ENCODE measurements at regions not wholly inside any gene's neighbourhood (a gene's known extent, or its start where the extent isn't known, plus 50 kb on each side); places are given as distances from the start of the nearest gene placed in this dataset.

DNA sequence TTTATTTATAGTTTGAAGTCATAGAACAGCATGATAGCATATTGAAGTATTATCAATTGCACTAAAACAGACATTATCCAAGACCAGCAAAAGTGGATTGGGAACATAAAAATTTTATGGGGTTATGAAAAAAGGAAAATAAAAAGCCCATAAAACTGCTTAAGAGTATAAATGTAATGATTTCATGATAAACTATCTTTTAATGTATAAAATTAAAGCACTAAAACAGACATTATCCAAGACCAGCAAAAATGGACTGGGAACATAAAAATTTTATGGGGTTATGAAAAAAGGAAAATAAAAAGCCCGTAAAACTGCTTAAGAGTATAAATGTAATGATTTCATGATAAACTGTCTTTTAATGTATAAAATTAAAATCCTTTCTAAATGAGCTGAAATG is 119.0 kb upstream of the DAPK1 start:
- Histone ChIP-seq H3K36me3 (no peaks in the 10 kb centered on the region), H3K27ac (no peak overlapping the region), H3K9me3 (no peaks in the 10 kb centered on the region), H3K4me3 (no peak overlapping the region), H3K4me1 (peaks cover 0 to 11% (median 0%) of the 10 kb centered on the region in 9 donors), H3K27me3 (no peaks in the 10 kb centered on the region)
- WGBS, 2 donors, result 94 to 96% methylated on average over 1 of the region's 1 CpG
- DNase-seq, result no peak
- ATAC-seq, result no peak
- intact Hi-C loops (cut with DNase I), result no loop called here
- TF ChIP-seq, protein P1, sequence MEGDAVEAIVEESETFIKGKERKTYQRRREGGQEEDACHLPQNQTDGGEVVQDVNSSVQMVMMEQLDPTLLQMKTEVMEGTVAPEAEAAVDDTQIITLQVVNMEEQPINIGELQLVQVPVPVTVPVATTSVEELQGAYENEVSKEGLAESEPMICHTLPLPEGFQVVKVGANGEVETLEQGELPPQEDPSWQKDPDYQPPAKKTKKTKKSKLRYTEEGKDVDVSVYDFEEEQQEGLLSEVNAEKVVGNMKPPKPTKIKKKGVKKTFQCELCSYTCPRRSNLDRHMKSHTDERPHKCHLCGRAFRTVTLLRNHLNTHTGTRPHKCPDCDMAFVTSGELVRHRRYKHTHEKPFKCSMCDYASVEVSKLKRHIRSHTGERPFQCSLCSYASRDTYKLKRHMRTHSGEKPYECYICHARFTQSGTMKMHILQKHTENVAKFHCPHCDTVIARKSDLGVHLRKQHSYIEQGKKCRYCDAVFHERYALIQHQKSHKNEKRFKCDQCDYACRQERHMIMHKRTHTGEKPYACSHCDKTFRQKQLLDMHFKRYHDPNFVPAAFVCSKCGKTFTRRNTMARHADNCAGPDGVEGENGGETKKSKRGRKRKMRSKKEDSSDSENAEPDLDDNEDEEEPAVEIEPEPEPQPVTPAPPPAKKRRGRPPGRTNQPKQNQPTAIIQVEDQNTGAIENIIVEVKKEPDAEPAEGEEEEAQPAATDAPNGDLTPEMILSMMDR (IDR thresholded peaks at IDR 0.05), result no peak

DNA sequence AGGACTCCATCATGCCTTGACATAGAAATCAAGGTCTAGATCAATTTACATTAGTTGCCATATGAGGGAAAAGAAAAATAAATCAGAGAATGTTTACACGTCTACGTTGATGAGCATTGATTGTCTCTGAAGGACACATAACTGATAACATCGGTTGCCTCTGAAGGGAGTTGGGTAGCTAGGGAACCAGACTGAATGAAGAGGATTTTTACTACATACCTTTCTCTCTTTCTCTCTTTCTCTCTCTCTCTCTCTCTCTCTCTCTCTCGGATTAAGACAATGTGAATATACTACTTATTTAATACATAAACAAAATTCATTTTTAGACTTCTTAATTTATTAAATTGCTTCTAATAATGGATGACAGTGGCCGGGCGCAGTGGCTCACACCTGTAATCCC is 118.4 kb upstream of the DAPK1 start:
- Histone ChIP-seq H3K27me3 (no peaks in the 10 kb centered on the region), H3K36me3 (no peaks in the 10 kb centered on the region), H3K27ac (no peak overlapping the region), H3K4me1 (peaks cover 0 to 11% (median 0%) of the 10 kb centered on the region in 9 donors), H3K9me3 (no peaks in the 10 kb centered on the region), H3K4me3 (no peak overlapping the region)
- DNase-seq (no peak), ATAC-seq (no peak)
- TF ChIP-seq, protein P1 (IDR thresholded peaks at IDR 0.05), result no peak
- 65 to 81% methylated on average over 6 of the region's 6 CpGs for WGBS, 2 donors
- intact Hi-C loops (cut with DNase I), result no loop called here

DNA sequence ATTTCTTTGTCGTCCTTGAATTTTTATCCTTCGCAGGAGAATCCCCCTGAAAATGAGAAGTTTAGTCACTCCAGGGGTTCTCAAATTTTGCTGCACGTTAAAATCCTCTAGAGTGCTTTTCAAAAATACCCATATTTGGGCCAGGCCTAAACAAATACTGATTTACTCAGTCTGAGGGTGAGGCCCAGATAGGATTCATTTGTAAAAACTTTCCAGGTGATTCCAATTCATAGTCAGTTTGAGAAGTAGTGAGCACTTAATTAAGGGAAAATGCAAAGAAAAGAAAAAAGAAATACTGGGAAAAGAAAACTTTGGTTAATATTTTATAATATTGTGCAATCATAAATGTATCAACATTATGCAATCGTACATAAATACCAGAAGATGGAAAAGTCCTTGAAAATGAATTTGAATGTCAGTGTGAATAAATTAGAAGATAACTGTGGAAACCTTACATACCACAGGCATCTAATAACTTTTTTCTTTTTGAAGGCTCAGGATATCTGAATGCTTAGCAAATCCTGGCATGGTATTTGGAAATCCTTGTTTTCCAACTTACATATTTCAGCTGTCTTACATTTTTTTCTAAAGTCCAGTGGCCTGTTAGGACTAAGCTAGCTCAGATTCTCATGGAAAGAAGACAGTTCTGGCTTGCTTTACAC is 116.5 kb upstream of the DAPK1 start:
- Histone ChIP-seq H3K27ac (no peak overlapping the region), H3K9me3 (no peaks in the 10 kb centered on the region), H3K4me3 (no peak overlapping the region), H3K4me1 (peaks cover 0 to 11% (median 0%) of the 10 kb centered on the region in 9 donors), H3K36me3 (no peaks in the 10 kb centered on the region), H3K27me3 (no peaks in the 10 kb centered on the region)
- no peak for ATAC-seq
- intact Hi-C loops (cut with DNase I), result no loop called here
- DNase-seq, result no peak
- 79 to 86% methylated on average over 4 of the region's 4 CpGs for WGBS, 2 donors
- TF ChIP-seq, protein P1 (IDR thresholded peaks at IDR 0.05), result no peak

DNA sequence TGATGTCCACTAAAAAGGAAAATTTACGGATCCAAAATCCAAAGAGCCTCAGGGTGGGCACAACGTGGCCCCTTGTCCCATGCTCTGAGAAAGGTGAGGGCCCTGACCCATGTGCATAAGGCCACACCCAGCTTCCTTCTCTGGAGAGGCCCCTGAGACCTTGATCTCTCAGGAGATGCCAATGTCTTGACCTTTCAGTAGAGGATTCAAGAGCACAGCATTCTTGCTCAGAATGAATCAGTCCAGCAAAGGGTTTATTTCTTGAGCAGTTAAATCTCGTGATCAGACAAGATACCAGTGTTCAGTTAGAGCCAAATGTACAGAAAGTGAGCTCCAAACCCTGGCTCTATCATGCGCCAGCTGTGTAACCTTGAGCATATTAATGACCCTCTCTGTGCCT is 115.9 kb upstream of the DAPK1 start:
- ATAC-seq (no peak), DNase-seq (no peak)
- H3K4me1 ChIP-seq, result peaks cover 0 to 11% (median 0%) of the 10 kb centered on the region in 9 donors
- no peak overlapping the region for H3K27ac ChIP-seq
- WGBS, 2 donors, result 64 to 77% methylated on average over 4 of the region's 4 CpGs
- H3K36me3 ChIP-seq, result no peaks in the 10 kb centered on the region
- no peaks in the 10 kb centered on the region for H3K27me3 ChIP-seq
- intact Hi-C loops (cut with DNase I), result no loop called here
- TF ChIP-seq, protein P1 (IDR thresholded peaks at IDR 0.05), result no peak
- H3K9me3 ChIP-seq, result no peaks in the 10 kb centered on the region
- H3K4me3 ChIP-seq, result no peak overlapping the region
